NCI-H345 treated with DMSO at 0.1 percent for 48 hours (cell line): ENCODE measurements at regions not wholly inside any gene's neighbourhood (a gene's known extent, or its start where the extent isn't known, plus 50 kb on each side); places are given as distances from the start of the nearest gene placed in this dataset.
"Not testable (repeated sequence)": the region's sequence is repeated elsewhere in the genome, so short reads cannot be mapped to it uniquely, and the experiment has no call there.

Experiments used
- DNase-seq: peaks from one replicate; lab custom pipeline; 2025; ENCODE audit not compliant: unreplicated experiment; lab: John Stamatoyannopoulos, UW

DNA sequence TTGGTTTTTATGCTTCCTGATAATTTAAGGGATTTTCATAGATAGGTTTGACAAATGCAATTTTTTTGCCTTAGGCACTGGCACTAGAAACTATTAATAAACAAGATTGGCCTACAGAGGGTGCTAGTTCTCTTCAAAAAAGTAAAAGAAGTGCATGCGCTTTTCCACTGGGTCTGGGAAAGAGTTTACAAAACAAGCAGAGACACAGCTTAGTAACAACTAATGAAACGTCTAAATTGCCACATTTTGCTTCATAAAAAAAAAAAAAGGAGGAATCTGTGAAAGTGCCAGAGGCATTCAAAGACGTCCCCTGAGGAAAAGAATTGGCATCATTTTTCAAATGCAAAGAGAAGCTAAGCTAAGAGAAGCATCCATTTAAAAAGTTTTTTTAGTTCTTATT is 58.3 kb upstream of the EEA1 start:
- DNase-seq = peak; percentile 25

DNA sequence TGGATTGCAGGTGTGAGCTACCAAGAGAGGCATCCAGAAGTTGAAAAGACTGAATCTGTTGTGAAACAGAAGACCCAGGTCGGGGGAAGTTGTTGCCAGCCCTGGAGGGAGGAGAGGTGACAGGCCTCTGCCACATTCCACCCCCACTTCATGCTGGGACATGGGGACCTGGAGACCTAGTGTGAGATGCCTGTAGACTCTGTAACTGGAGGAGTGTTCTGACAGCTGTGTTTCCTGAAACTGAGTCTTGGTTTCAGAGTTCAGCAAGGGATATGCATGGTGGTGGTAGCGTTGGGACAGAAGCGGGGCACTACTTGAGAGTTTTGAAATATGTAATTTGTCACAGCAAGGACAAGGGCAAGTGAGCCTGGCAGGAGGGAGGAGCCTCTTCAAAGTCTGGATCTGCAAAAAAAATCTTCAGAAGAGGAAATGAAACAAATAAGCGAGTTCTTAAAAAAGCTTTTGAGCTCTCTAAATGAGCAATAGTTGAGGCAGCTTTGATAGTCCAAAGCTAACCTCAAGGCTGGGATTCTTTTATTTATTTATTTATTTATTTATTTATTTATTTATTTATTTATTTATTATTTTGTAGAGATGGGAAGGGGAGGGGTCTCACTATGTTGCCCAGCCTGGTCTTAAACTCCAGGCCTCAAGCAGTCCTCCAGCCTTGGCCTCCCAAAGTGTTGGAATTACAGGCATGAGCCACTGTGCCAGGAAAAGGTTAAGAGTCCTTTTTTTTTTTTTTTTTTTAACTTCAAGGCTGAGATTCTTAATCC is 58.9 kb upstream of the EEA1 start:
- DNase-seq = no peak

DNA sequence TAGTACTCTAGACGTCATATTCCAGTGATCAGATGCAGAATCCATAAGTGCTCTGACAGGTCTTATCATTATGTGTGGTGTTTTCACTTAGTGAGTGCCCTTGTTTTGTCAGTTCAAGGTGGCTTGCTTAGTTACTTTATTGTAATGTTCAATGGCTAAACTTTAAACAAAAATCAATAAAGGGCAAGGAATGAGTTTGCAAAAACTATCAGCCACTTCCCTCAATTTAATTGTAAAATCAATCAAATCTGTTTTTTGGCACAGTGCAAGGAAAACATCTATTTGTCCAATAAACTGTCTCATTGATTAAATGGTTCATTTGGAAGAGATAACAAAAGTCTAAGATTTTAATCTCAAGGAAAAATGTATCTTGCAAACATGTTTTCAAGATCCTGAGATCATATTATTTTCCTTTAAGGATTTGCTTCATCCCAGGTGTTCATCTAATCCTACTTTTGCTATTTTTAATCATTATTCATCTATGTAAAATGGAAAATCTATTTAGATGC is 59.6 kb upstream of the EEA1 start:
- no peak for DNase-seq

DNA sequence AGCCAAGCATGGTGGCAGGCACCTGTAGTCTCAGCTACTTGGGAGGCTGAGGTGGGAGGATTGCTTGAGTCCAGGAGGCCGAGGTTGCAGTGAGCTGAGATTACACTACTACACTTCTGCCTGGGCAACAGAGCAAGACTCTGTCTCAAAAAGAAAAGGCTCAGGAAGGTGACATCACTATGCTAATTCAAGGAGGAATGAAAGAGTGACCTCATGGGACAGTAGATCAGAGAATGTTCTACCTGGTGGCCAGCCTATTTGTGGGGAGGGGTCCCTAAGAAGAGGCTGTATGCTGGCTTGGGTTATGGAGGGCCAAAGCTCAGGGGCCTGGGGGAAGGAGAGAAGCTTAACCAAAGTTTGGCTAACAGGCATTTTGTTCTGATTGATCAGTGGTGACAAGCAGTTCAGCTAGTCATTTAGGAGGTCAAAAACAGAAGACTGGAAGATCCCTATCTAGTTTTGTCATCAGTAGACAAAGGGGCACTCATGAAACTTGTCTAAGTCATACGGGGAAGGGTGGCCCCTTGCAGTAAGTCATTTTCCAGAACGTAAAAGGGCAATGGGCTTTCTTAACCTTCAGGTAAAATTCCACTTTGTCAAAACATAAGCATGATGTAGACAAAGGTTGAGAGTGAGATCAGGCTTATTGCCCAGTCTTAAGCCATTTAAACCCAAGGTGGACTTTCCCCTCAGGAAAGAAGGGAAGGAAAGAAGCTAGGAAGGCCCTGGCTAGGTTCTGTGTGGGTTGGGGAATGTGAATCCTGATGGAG is 60.8 kb upstream of the EEA1 start:
- no peak for DNase-seq

GRCh38 chr12:92991134-92991533 is 62.0 kb upstream of the EEA1 start:
- no peak for DNase-seq

DNA sequence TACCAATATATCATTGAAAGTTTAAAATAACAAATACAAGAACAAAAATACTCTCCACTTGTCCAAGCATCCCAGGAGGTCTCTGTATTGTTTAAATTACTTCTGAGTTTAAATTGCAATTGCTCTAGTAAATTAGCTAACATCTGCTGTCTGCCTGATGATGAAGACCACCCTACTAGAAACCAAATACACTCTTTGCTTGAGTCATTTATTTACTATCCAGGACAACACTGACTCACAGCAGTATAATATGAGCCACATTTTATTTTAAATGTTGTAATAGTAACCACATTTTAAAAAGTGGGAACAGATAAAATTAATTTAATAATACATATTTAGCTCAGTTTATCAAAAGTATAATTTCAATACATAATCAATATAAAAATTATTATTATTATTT is 62.9 kb upstream of the EEA1 start:
- DNase-seq = no peak

DNA sequence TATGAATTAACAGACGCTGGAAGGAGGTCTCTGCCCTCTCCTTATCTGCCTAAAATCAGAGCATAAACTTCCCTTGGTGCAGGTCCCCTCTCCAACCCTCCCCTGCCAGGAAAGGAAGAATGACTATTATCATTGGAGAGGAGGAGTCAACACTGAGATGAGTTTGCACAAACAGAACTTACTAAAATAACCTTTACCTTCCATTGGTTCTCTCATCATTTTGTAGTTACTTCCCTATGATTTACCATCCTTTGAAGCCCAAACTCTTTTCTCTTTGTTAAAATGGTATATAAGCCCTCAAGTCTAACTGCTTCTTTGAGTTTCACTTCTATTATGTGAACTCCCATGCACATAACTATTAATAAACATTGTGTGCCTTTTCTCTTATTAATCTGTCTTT is 64.2 kb upstream of the EEA1 start:
- no peak for DNase-seq

DNA sequence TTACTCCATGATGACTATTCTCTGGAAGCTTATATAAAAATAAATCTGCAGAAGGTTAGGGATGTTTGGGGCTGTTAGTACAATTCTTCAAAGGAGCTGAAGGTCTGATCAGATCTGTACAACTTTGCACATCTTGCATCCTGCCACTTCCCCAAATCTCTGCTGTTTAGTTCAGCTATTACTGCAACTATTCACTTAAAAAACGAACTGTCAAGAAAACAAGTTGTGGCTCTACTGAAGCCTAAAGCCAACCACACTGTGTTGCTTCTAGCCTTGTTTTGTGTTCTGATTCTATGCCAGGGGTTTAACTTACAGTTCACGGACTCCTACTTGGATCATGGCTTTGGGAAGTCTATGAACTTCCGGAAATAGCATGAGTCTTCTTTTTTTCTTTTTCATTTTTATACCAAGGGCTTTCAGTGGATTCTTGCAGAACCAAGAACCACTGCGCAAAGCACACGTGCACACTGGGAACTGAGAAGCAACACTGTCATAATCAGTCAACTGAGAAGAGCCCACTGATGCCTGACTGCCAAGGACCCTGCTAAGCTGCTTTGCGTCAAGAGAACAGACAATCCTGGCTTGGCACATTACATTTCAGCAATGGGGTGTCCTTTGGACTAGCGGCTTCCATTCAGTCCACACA is 66.3 kb upstream of the EEA1 start:
- DNase-seq = no peak

GRCh38 chr12:93000026-93000425 is 70.9 kb upstream of the EEA1 start:
- DNase-seq = no peak

GRCh38 chr12:93001407-93001806 is 72.3 kb upstream of the EEA1 start:
- no peak for DNase-seq

GRCh38 chr12:93002293-93003054 is 73.4 kb upstream of the EEA1 start:
- DNase-seq = no peak

DNA sequence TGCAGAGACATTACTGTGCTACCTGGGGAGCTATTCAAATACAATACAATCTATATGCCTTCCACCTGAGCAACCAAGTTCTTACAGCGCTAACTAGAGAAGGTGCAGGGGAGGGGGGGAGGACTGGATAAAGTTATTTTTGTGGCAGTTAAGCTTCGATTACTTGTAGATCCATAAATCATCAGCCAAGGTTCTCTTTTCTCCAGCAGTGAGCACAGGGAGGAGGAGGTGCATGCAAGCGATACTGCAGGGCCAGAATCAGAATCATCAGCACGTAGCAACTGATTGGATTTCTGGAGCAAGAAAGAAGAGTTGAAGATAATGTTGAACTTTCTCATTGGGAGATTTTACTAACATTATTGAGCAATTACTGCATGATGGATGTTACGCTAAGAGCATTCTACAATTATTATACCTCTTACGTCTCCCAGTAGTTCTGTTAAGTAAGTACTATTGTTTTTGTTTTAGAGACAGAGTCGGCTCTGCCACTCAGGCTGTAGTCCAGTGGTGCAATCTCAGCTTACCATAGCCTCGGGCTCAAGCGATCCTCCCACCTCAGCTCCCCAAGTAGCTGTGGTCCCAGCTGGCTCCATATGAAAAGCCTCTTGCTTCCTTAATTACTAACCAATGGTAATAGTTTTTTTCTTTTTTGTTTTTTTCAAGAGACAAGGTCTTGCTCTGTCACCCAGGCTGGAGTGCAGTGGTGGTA is 74.6 kb upstream of the EEA1 start:
- DNase-seq = no peak

DNA sequence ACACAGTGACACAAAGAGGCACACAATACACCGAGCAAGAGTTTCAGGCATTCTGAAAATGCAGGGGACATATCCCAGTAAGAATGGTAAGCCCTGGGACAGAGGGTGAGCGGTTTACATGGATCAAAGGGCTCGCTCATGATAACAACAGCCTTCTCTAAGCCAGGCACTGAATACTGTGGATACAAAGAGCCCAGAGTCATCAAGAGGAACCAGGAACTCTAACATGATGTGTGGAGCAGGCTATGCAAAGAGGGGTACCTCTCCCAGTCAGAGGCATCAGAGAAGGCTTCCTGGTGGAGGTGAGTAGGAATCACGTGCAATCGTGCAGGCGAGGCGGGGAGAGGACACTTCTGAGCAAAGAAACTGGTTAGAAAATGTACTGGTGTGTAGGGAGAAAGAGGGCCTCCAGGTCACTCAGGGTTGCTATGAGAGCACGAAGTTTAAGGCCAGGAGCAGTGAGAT is 76.9 kb upstream of the EEA1 start:
- DNase-seq = no peak

DNA sequence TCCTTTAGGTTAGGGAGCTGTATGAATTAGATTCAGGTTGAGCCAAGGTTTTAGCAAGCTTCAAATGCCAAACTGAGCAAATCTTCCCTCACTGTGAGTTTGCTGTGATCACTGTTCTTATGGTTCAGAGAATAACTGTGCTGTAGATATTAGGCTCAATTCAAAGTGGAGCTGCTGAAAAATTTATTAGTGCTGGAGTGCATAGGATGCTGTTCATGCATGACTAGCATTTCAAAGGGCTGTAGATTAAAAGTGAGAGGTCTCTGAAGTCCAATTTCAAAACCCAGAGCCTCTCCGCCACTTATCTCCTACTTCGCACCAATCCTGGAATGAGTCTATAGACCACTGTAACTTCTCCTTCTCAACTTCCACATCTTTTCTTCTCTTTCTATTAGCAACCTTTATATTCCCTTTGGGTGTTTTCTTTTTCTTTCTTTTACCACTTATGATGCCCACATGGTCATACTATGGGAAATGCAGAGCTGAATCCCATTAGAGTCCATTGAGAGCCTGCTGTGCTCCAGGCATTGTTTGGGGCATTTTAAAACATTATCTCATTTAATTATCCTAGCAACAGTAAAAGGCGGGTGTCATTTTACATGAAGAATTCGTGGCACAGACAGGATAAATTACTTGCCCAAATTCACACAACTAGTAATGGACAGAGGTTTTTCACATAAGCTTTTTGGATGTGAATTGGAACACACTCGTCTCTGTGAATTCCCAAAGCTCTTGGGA is 77.5 kb upstream of the EEA1 start:
- no peak for DNase-seq

- DNase-seq = no peak
Measured at GRCh38 chr12:93007544-93007943, 78.4 kb upstream of the EEA1 start.

GRCh38 chr12:93008044-93008778 is 79.1 kb upstream of the EEA1 start:
- DNase-seq = no peak

- DNase-seq = not testable (repeated sequence)
Measured at GRCh38 chr12:93008880-93009279, 79.8 kb upstream of the EEA1 start.

DNA sequence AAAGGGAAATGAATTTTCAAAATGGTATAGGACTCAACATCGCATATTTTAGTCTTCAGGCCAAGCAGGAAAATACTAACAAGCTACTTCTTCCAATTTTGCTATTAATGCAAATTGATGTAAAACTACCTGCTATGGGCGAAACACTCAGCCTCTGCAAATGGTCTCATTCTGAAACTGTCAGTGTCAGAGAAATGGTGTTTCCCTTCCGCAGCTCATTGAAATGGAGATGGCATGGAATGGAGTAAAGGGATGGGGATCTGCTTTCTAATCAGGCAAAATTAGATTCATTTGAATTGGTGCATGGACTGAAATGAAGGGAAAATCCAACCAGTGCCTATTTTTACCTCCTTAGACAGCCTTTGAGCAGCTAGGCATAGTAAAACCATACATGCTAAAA is 80.4 kb upstream of the EEA1 start:
- DNase-seq = no peak

DNA sequence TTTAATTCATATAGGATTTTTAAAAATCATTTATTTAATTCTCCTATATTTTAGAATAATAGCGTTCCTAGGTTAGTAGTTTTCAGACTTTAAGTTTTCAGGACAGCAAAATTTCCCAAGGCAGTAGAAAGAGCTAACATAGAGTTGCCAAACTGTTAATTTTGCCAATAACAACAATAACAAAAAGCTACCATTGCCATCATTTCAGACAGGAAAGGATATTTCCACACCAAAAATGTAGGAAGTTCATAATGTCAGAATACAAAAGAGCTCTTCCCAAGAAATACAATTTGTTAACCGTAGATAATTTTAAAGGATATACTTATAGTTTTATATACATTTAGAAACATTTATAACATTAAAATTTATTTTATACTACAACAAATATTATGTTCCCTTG is 81.4 kb upstream of the EEA1 start:
- no peak for DNase-seq
